Right lobe of liver (tissue), 4 donors: ENCODE measurements at regions not wholly inside any gene's neighbourhood (a gene's known extent, or its start where the extent isn't known, plus 50 kb on each side); places are given as distances from the start of the nearest gene placed in this dataset.
"Not testable (repeated sequence)": the region's sequence is repeated elsewhere in the genome, so short reads cannot be mapped to it uniquely, and the experiment has no call there.

Source experiments
- CTCF ChIP-seq, 4 donors: fragments of 200-600 bp in 3 of 4; fragments of 450-650 bp in 1 of 4; IDR thresholded peaks; one replicate each; pipeline versions ENCODE4 v1.5.1 to v1.8.0; 2016 to 2022; ENCODE audit warnings: antibody characterized with exemption in 4 of 4, mild to moderate bottlenecking in 2 of 4
- POLR2A ChIP-seq: fragments of 450-650 bp; IDR thresholded peaks from one replicate; pipeline ENCODE4 v1.6.1; 2017; ENCODE audit warnings: antibody characterized with exemption, mild to moderate bottlenecking
- donor health status: DM: no; HTN: no; CAD: no.
- donor health status: DM: no; HTN: no; CAD: no.
- donor health status: DM: no; HTN: yes; CAD: no.

- not testable (repeated sequence) for TF ChIP-seq CTCF (IDR thresholded peaks at IDR 0.05); POLR2A
These were observed 97.3 kb downstream of the TTC6 start for GRCh38 chr14:37692680-37693079.
